Ovary (tissue), 3 donors: ENCODE measurements at regions not wholly inside any gene's neighbourhood (a gene's known extent, or its start where the extent isn't known, plus 50 kb on each side); places are given as distances from the start of the nearest gene placed in this dataset.

Source experiments
- EP300 ChIP-seq: sonication (generic); formaldehyde crosslinking; IDR thresholded peaks from one replicate; pipeline ENCODE4 v1.6.1; 2017; ENCODE audit warnings: antibody characterized with exemption
- POLR2A ChIP-seq: fragments of 450-650 bp; IDR thresholded peaks from one replicate; pipeline ENCODE4 v1.6.1; 2017; ENCODE audit warnings: antibody characterized with exemption, mild to moderate bottlenecking, moderate library complexity
- TF ChIP-seq, protein P1 (sequence below), 3 donors: fragments of 450-650 bp in 2 of 3; fragments of 200-600 bp in 1 of 3; IDR thresholded peaks; one replicate each; pipeline versions ENCODE4 v1.5.1 to v1.8.0; 2016 to 2022; ENCODE audit warnings: antibody characterized with exemption in 3 of 3, mild to moderate bottlenecking in 1 of 3
- donor health status: DM: no; HTN: no; CAD: no.

DNA sequence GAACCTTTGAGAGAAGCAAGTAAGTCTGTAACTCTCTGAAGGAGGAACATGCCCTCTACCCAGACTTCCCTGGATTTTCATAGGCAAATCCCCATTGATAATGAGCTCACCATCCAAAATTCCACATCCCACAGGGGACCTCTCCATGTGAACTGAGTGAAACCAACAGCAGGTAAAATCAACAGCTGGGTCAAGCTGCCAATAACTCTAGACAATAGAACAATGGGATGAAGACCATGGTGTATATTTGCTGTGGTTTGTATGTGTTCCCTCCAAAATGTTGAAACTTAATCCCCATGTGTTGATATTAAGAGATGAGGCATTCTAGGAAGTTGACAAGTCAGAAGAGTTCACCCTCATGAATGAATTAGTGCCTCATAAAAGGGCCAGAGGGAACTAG is 110.2 kb upstream of the MYO10 start:
- TF ChIP-seq, protein P1, sequence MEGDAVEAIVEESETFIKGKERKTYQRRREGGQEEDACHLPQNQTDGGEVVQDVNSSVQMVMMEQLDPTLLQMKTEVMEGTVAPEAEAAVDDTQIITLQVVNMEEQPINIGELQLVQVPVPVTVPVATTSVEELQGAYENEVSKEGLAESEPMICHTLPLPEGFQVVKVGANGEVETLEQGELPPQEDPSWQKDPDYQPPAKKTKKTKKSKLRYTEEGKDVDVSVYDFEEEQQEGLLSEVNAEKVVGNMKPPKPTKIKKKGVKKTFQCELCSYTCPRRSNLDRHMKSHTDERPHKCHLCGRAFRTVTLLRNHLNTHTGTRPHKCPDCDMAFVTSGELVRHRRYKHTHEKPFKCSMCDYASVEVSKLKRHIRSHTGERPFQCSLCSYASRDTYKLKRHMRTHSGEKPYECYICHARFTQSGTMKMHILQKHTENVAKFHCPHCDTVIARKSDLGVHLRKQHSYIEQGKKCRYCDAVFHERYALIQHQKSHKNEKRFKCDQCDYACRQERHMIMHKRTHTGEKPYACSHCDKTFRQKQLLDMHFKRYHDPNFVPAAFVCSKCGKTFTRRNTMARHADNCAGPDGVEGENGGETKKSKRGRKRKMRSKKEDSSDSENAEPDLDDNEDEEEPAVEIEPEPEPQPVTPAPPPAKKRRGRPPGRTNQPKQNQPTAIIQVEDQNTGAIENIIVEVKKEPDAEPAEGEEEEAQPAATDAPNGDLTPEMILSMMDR (IDR thresholded peaks at IDR 0.05), result no peak
- TF ChIP-seq POLR2A (no peak), EP300 (no peak)
